ENCODE measurements at regions not wholly inside any gene's neighbourhood (a gene's known extent, or its start where the extent isn't known, plus 50 kb on each side); places are given as distances from the start of the nearest gene placed in this dataset.

GRCh38 chr1:30024411-30025195 lies 698.8 kb downstream of the MATN1 start:
- TF ChIP-seq CTCF (IDR thresholded peaks at IDR 0.05; ENCODE audit: poor library complexity, severe bottlenecking) (no peak), SMC3 (conservative IDR thresholded peaks at IDR 0.05; ENCODE audit: poor library complexity) (no peak), EP300 (conservative IDR thresholded peaks at IDR 0.05; ENCODE audit: poor library complexity, severe bottlenecking) (no peak), REST (IDR thresholded peaks at IDR 0.05; ENCODE audit: borderline replicate concordance) (no peak), TAF1 (IDR thresholded peaks at IDR 0.05; ENCODE audit: low read depth) (no peak), EZH2 (IDR thresholded peaks at IDR 0.05; ENCODE audit: borderline replicate concordance, insufficient read depth, low read length, poor library complexity, severe bottlenecking) (no peak), MXI1 (conservative IDR thresholded peaks at IDR 0.05; ENCODE audit: poor library complexity, severe bottlenecking) (no peak), POLR2AphosphoS5 (IDR thresholded peaks at IDR 0.05) (no peak), RAD21 (conservative IDR thresholded peaks at IDR 0.05) (no peak)
- Histone ChIP-seq H2AFZ (ENCODE audit: low read depth, low read length) (no peak overlapping the region), H3K9me3 (ENCODE audit: low read length) (no peaks in the 10 kb centered on the region), H3K4me3 (ENCODE audit: low read length) (no peak overlapping the region), H3K79me2 (replicated peaks; ENCODE audit: insufficient read depth, low read length) (no peaks in the 10 kb centered on the region), H3F3A (ENCODE audit: insufficient read depth, low read length, poor library complexity, severe bottlenecking) (no peaks in the 10 kb centered on the region), H3K36me3 (ENCODE audit: insufficient read depth, low read length) (no peaks in the 10 kb centered on the region), H3K27ac (ENCODE audit: low read length) (no peak overlapping the region), H3K27me3 (ENCODE audit: insufficient read depth, low read depth, low read length) (no peaks in the 10 kb centered on the region), H3K9ac (ENCODE audit: low read length) (no peak overlapping the region), H3K9me2 (ENCODE audit: insufficient read depth, low read length) (no peaks in the 10 kb centered on the region), H4K20me1 (ENCODE audit: insufficient read depth) (no peaks in the 10 kb centered on the region), H3K4me2 (ENCODE audit: low read length) (no peak overlapping the region)

- Histone ChIP-seq H4K20me1 (ENCODE audit: insufficient read depth) (no peaks in the 10 kb centered on the region), H3F3A (ENCODE audit: insufficient read depth, low read length, poor library complexity, severe bottlenecking) (no peaks in the 10 kb centered on the region), H3K27me3 (ENCODE audit: insufficient read depth, low read depth, low read length) (no peaks in the 10 kb centered on the region), H3K36me3 (ENCODE audit: insufficient read depth, low read length) (no peaks in the 10 kb centered on the region), H3K4me2 (ENCODE audit: low read length) (no peak overlapping the region), H3K79me2 (replicated peaks; ENCODE audit: insufficient read depth, low read length) (no peaks in the 10 kb centered on the region), H3K4me3 (ENCODE audit: low read length) (no peak overlapping the region), H3K9me3 (ENCODE audit: low read length) (peaks cover 3% of the 10 kb centered on the region), H3K27ac (ENCODE audit: low read length) (no peak overlapping the region), H3K9me2 (ENCODE audit: insufficient read depth, low read length) (no peaks in the 10 kb centered on the region), H3K9ac (ENCODE audit: low read length) (no peak overlapping the region), H2AFZ (ENCODE audit: low read depth, low read length) (no peak overlapping the region)
- no peak for TF ChIP-seq CTCF (IDR thresholded peaks at IDR 0.05; ENCODE audit: poor library complexity, severe bottlenecking)
- no peak for TF ChIP-seq EP300 (conservative IDR thresholded peaks at IDR 0.05; ENCODE audit: poor library complexity, severe bottlenecking)
Observed at GRCh38 chr1:30023339-30024022, 699.9 kb downstream of the MATN1 start.

Measured in neural cell (in vitro differentiated cells).